ENCODE measurements at regions not wholly inside any gene's neighbourhood (a gene's known extent, or its start where the extent isn't known, plus 50 kb on each side); places are given as distances from the start of the nearest gene placed in this dataset.

GRCh38 chr13:108369412-108369811, 99.9 kb downstream of the TNFSF13B start:
- POLR2A ChIA-PET: no interaction called here
- no peak for DNase-seq (ENCODE audit: low read depth)
- H3K36me3 ChIP-seq (ENCODE audit: control insufficient read depth, insufficient read depth, low read length): no peaks in the 10 kb centered on the region
- CTCF ChIA-PET: interaction anchor here (0.7 kb wide), 1 partner anchor 279 kb away, joined by 3 read pairs; no protein-coding TSS in a partner anchor
- no peak overlapping the region for H3K4me3 ChIP-seq (ENCODE audit: low read depth, low read length)
- no peaks in the 10 kb centered on the region for H3K27me3 ChIP-seq (ENCODE audit: control insufficient read depth, insufficient read depth, low read length)
- TF ChIP-seq, protein P1, sequence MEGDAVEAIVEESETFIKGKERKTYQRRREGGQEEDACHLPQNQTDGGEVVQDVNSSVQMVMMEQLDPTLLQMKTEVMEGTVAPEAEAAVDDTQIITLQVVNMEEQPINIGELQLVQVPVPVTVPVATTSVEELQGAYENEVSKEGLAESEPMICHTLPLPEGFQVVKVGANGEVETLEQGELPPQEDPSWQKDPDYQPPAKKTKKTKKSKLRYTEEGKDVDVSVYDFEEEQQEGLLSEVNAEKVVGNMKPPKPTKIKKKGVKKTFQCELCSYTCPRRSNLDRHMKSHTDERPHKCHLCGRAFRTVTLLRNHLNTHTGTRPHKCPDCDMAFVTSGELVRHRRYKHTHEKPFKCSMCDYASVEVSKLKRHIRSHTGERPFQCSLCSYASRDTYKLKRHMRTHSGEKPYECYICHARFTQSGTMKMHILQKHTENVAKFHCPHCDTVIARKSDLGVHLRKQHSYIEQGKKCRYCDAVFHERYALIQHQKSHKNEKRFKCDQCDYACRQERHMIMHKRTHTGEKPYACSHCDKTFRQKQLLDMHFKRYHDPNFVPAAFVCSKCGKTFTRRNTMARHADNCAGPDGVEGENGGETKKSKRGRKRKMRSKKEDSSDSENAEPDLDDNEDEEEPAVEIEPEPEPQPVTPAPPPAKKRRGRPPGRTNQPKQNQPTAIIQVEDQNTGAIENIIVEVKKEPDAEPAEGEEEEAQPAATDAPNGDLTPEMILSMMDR (IDR thresholded peaks at IDR 0.05; ENCODE audit: insufficient read depth, low read depth, low read length): no peak

- TF ChIP-seq, protein P1 (IDR thresholded peaks at IDR 0.05; ENCODE audit: insufficient read depth, low read depth, low read length): no peak
- ChIA-PET POLR2A (no interaction called here), CTCF (no interaction called here)
Measured at GRCh38 chr13:108375034-108375433, 105.5 kb downstream of the TNFSF13B start.

DNA sequence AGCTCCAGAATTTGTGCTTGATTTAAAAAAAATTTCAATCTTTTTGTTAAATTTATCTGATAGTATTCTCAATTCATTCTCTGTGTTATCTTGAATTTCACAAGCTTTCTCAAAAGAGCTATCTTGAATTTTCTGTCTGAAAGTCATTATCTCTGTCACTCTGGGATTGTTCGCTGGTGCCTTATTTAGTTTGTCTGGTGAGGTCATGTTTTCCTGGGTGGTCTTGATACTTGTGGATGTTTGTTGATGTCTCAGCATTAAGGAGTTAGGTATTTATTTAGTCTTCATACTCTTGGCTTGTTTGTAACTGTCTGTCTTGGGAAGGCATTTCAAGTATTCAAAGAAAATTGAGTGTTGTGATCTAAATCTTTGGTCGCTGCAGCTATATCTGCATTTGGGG, 106.3 kb downstream of the TNFSF13B start:
- CTCF ChIA-PET: no interaction called here
- POLR2A ChIA-PET: no interaction called here

More at GRCh38 chr13:108375034-108375433, 105.5 kb downstream of the TNFSF13B start:
- Histone ChIP-seq H3K4me3 (ENCODE audit: low read depth, low read length) (no peak overlapping the region), H3K27me3 (ENCODE audit: control insufficient read depth, insufficient read depth, low read length) (no peaks in the 10 kb centered on the region), H3K36me3 (ENCODE audit: control insufficient read depth, insufficient read depth, low read length) (no peaks in the 10 kb centered on the region)
- no peak for DNase-seq (ENCODE audit: low read depth)

GRCh38 chr13:108376308-108376707, 106.8 kb downstream of the TNFSF13B start:
- ChIA-PET CTCF (no interaction called here), POLR2A (no interaction called here)

More for the DNA sequence above, 106.3 kb downstream of the TNFSF13B start:
- TF ChIP-seq, protein P1 (IDR thresholded peaks at IDR 0.05; ENCODE audit: insufficient read depth, low read depth, low read length): no peak
- Histone ChIP-seq H3K27me3 (ENCODE audit: control insufficient read depth, insufficient read depth, low read length) (no peaks in the 10 kb centered on the region), H3K4me3 (ENCODE audit: low read depth, low read length) (no peak overlapping the region), H3K36me3 (ENCODE audit: control insufficient read depth, insufficient read depth, low read length) (no peaks in the 10 kb centered on the region)
- DNase-seq (ENCODE audit: low read depth): no peak

DNA sequence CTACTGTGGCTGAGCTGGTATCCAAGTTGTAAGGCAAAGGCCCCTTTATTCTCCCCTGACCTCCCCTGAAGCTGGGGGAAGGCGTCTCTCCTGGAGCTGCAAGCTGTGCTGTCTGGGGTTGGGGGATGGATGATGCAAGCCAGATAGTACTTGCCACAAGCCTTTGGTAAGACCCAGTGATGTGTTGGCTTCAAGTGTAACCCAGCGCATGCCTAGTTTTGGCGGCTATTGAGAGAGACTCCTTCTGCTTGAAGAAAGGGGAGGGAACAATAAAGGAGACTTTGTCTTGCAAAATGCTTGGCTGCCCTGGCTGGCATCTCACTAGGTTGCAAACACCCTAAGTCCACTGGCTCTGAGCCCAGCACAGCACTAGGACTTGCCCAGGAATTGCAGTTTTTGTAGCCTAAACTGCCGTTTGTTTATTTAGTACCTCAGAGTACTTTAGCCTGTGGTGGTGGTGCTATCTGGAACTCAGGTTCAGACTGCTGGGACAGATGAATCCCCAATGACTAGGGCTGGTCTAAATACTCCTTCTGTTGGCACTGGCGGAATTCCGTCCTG, 108.2 kb downstream of the TNFSF13B start:
- no peaks in the 10 kb centered on the region for H3K36me3 ChIP-seq (ENCODE audit: control insufficient read depth, insufficient read depth, low read length)
- ChIA-PET POLR2A (no interaction called here), CTCF (no interaction called here)
- H3K27me3 ChIP-seq (ENCODE audit: control insufficient read depth, insufficient read depth, low read length): no peaks in the 10 kb centered on the region
- TF ChIP-seq, protein P1 (IDR thresholded peaks at IDR 0.05; ENCODE audit: insufficient read depth, low read depth, low read length): no peak
- H3K4me3 ChIP-seq (ENCODE audit: low read depth, low read length): no peak overlapping the region
- no peak for DNase-seq (ENCODE audit: low read depth)

More at GRCh38 chr13:108376308-108376707, 106.8 kb downstream of the TNFSF13B start:
- H3K27me3 ChIP-seq (ENCODE audit: control insufficient read depth, insufficient read depth, low read length): no peaks in the 10 kb centered on the region
- no peak overlapping the region for H3K4me3 ChIP-seq (ENCODE audit: low read depth, low read length)
- TF ChIP-seq, protein P1 (IDR thresholded peaks at IDR 0.05; ENCODE audit: insufficient read depth, low read depth, low read length): no peak
- DNase-seq (ENCODE audit: low read depth): no peak
- no peaks in the 10 kb centered on the region for H3K36me3 ChIP-seq (ENCODE audit: control insufficient read depth, insufficient read depth, low read length)

Data from BJ (cell line).